Liver (tissue), 3 donors: ENCODE measurements at regions not wholly inside any gene's neighbourhood (a gene's known extent, or its start where the extent isn't known, plus 50 kb on each side); places are given as distances from the start of the nearest gene placed in this dataset.

Experiments
- ATF3 ChIP-seq: IDR thresholded peaks from 2 replicates; pipeline ENCODE4 v1.6.1; 2016; ENCODE audit warnings: antibody characterized with exemption
- EGR1 ChIP-seq, 2 donors: IDR thresholded peaks; 2 replicates each; pipeline ENCODE4 v1.6.1; 2016 to 2018; ENCODE audit warnings: antibody characterized with exemption in 2 of 2, low read depth in 2 of 2
- GABPA ChIP-seq, 2 donors: IDR thresholded peaks in 1 of 2; conservative IDR thresholded peaks in 1 of 2; 2 replicates each; pipeline ENCODE4 v1.6.1; 2016; ENCODE audit warnings: antibody characterized with exemption in 2 of 2, mild to moderate bottlenecking in 1 of 2, moderate library complexity in 1 of 2
- JUND ChIP-seq, 2 donors: IDR thresholded peaks; 2 replicates each; pipeline ENCODE4 v1.6.1; 2016; ENCODE audit warnings: antibody characterized with exemption in 2 of 2
- RAD21 ChIP-seq, 2 donors: IDR thresholded peaks; 2 replicates each; pipeline ENCODE4 v1.6.1; 2016; ENCODE audit warnings: antibody characterized with exemption in 2 of 2, mild to moderate bottlenecking in 2 of 2
- TAF1 ChIP-seq: conservative IDR thresholded peaks from 2 replicates; pipeline ENCODE4 v1.6.1; 2016; ENCODE audit warnings: antibody characterized with exemption, mild to moderate bottlenecking
- YY1 ChIP-seq: IDR thresholded peaks from 2 replicates; pipeline ENCODE4 v1.6.1; 2016; ENCODE audit warnings: antibody characterized with exemption, mild to moderate bottlenecking
- TF ChIP-seq, protein P1 (sequence below): fragments of 150-350 bp; IDR thresholded peaks from 2 replicates; pipeline ENCODE4 v1.5.1; 2017; ENCODE audit warnings: improper control_type of control experiment, low read depth, low read length; ENCODE audit not compliant: missing input control
- donor health status: healthy.
- donor health status: healthy.

- TF ChIP-seq TAF1 (no peak), GABPA (IDR thresholded peaks at IDR 0.05 in 1 of 2, conservative IDR thresholded peaks at IDR 0.05 in 1 of 2) (no peak), YY1 (no peak), RAD21 (IDR thresholded peaks at IDR 0.05) (no peak), JUND (IDR thresholded peaks at IDR 0.05) (no peak), EGR1 (IDR thresholded peaks at IDR 0.05; ENCODE audit: low read depth in 2 of 2) (no peak), ATF3 (no peak)
- TF ChIP-seq, protein P1, sequence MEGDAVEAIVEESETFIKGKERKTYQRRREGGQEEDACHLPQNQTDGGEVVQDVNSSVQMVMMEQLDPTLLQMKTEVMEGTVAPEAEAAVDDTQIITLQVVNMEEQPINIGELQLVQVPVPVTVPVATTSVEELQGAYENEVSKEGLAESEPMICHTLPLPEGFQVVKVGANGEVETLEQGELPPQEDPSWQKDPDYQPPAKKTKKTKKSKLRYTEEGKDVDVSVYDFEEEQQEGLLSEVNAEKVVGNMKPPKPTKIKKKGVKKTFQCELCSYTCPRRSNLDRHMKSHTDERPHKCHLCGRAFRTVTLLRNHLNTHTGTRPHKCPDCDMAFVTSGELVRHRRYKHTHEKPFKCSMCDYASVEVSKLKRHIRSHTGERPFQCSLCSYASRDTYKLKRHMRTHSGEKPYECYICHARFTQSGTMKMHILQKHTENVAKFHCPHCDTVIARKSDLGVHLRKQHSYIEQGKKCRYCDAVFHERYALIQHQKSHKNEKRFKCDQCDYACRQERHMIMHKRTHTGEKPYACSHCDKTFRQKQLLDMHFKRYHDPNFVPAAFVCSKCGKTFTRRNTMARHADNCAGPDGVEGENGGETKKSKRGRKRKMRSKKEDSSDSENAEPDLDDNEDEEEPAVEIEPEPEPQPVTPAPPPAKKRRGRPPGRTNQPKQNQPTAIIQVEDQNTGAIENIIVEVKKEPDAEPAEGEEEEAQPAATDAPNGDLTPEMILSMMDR, result no peak
Measured at GRCh38 chr1:232260045-232260444, 369.9 kb downstream of the SIPA1L2 start.
